ENCODE measurements at regions not wholly inside any gene's neighbourhood (a gene's known extent, or its start where the extent isn't known, plus 50 kb on each side); places are given as distances from the start of the nearest gene placed in this dataset.

- TF ChIP-seq EZH2 (IDR thresholded peaks at IDR 0.05; ENCODE audit: insufficient read depth, low read length) (no peak), CTCF (IDR thresholded peaks at IDR 0.05; ENCODE audit: insufficient read depth, low read depth, low read length) (no peak)
- DNase-seq (ENCODE audit: low read depth) (no peak), FAIRE-seq (no peak)
- Histone ChIP-seq H3K4me3 (ENCODE audit: insufficient read depth, low read depth, low read length) (no peak overlapping the region), H3K9me3 (ENCODE audit: insufficient read depth, low read depth, low read length) (no peaks in the 10 kb centered on the region), H3K79me2 (ENCODE audit: insufficient read depth, low read length) (no peaks in the 10 kb centered on the region), H3K27me3 (ENCODE audit: insufficient read depth, low read length) (no peaks in the 10 kb centered on the region), H4K20me1 (ENCODE audit: insufficient read depth, low read length) (no peaks in the 10 kb centered on the region), H2AFZ (ENCODE audit: low read depth, low read length) (no peak overlapping the region), H3K9ac (ENCODE audit: low read length) (no peak overlapping the region), H3K4me2 (ENCODE audit: low read length) (no peak overlapping the region), H3K4me1 (ENCODE audit: insufficient read depth, low read length) (no peaks in the 10 kb centered on the region), H3K36me3 (ENCODE audit: insufficient read depth, low read length) (no peaks in the 10 kb centered on the region), H3K27ac (ENCODE audit: low read depth, low read length) (no peak overlapping the region)
- Mint-ChIP-seq H3K27ac (ENCODE audit: unreplicated experiment) (no peak overlapping the region), H3K36me3 (ENCODE audit: low read depth, unreplicated experiment) (no peaks in the 10 kb centered on the region), H3K27me3 (ENCODE audit: low read depth, unreplicated experiment) (no peaks in the 10 kb centered on the region), H3K4me3 (ENCODE audit: unreplicated experiment) (no peak overlapping the region), H3K4me1 (ENCODE audit: low read depth, unreplicated experiment) (peaks cover 7% of the 10 kb centered on the region), H3K9me3 (ENCODE audit: unreplicated experiment) (no peaks in the 10 kb centered on the region)
Measured at GRCh38 chr10:8588135-8588534, 533.6 kb downstream of the GATA3 start.

GRCh38 chr10:8590518-8590917 lies 536.0 kb downstream of the GATA3 start:
- H3K36me3 Mint-ChIP-seq (ENCODE audit: low read depth, unreplicated experiment), result no peaks in the 10 kb centered on the region
- no peaks in the 10 kb centered on the region for H3K27me3 Mint-ChIP-seq (ENCODE audit: low read depth, unreplicated experiment)
- FAIRE-seq, result no peak

More at GRCh38 chr10:8590518-8590917, 536.0 kb downstream of the GATA3 start:
- H3K27ac ChIP-seq (ENCODE audit: low read depth, low read length), result no peak overlapping the region
- no peaks in the 10 kb centered on the region for H4K20me1 ChIP-seq (ENCODE audit: insufficient read depth, low read length)
- no peaks in the 10 kb centered on the region for H3K9me3 ChIP-seq (ENCODE audit: insufficient read depth, low read depth, low read length)
- H3K79me2 ChIP-seq (ENCODE audit: insufficient read depth, low read length), result no peaks in the 10 kb centered on the region
- no peak overlapping the region for H3K4me3 ChIP-seq (ENCODE audit: insufficient read depth, low read depth, low read length)
- Mint-ChIP-seq H3K4me3 (ENCODE audit: unreplicated experiment) (no peak overlapping the region), H3K27ac (ENCODE audit: unreplicated experiment) (no peak overlapping the region), H3K9me3 (ENCODE audit: unreplicated experiment) (no peaks in the 10 kb centered on the region), H3K4me1 (ENCODE audit: low read depth, unreplicated experiment) (no peaks in the 10 kb centered on the region)
- no peaks in the 10 kb centered on the region for H3K36me3 ChIP-seq (ENCODE audit: insufficient read depth, low read length)
- no peak overlapping the region for H2AFZ ChIP-seq (ENCODE audit: low read depth, low read length)
- H3K4me2 ChIP-seq (ENCODE audit: low read length), result no peak overlapping the region
- TF ChIP-seq CTCF (IDR thresholded peaks at IDR 0.05; ENCODE audit: insufficient read depth, low read depth, low read length), result no peak
- TF ChIP-seq EZH2 (IDR thresholded peaks at IDR 0.05; ENCODE audit: insufficient read depth, low read length), result no peak
- no peaks in the 10 kb centered on the region for H3K27me3 ChIP-seq (ENCODE audit: insufficient read depth, low read length)
- H3K9ac ChIP-seq (ENCODE audit: low read length), result no peak overlapping the region
- no peak for DNase-seq (ENCODE audit: low read depth)
- H3K4me1 ChIP-seq (ENCODE audit: insufficient read depth, low read length), result no peaks in the 10 kb centered on the region
